HepG2 (cell line): ENCODE measurements at regions not wholly inside any gene's neighbourhood (a gene's known extent, or its start where the extent isn't known, plus 50 kb on each side); places are given as distances from the start of the nearest gene placed in this dataset.

Source experiments
- ATAC-seq: fragments of 200-7000 bp; cut with Tn5 transposase; 3 replicates; pipeline ENCODE4 v1.9.1; 2020; ENCODE audit warnings: mild to moderate bottlenecking, moderate library complexity
- BruUV-seq: library from RNA; stranded (reverse); fragments of 400-500 nt; replicated peaks from 2 replicates; lab custom pipeline; 2021; lab: Mats Ljungman, UMichigan
- CTCF ChIA-PET: fragments of 300-600 bp; formaldehyde crosslinking; extraction: SDS; loops from one replicate; lab custom pipeline; 2021; ENCODE audit warnings: low total read pairs, inconsistent platforms, low intra/inter-chr PET ratio; lab: Yijun Ruan, JAX
- POLR2A ChIA-PET: fragments of 350-600 bp; sonication (Branson Sonifier 250); formaldehyde crosslinking; loops from one replicate; lab custom pipeline; 2020; ENCODE audit warnings: antibody characterized with exemption, inconsistent platforms; lab: Yijun Ruan, JAX
- DNase-seq: peaks from one replicate; pipeline ENCODE4 v3.0.0-alpha.2; 2015; ENCODE audit warnings: low spot score
- FAIRE-seq: peaks from 3 replicates; lab custom pipeline; 2011; peaks lifted over from hg19 to GRCh38; lab: Jason Lieb, UNC
- H2AFZ ChIP-seq: one replicate; pipeline ENCODE4 v1.6.1; 2011; ENCODE audit warnings: low read length, inconsistent platforms
- H3K27ac ChIP-seq: fragments of 300-600 bp; 3 replicates; pipeline ENCODE4 v1.8.0; 2011; ENCODE audit warnings: mixed run types, mild to moderate bottlenecking, mixed read lengths, low read length, inconsistent platforms; ENCODE audit not compliant: insufficient read depth; ENCODE audit errors: extremely low read length
- H3K27me3 ChIP-seq, 2 experiments: fragments of 200-600 bp in 1 of 2; 2 replicates in 1 of 2; 3 replicates in 1 of 2; pipeline versions ENCODE4 v1.6.0 to v1.8.0; 2011; ENCODE audit warnings: low read length in 2 of 2, mild to moderate bottlenecking in 2 of 2, moderate library complexity in 2 of 2, inconsistent platforms in 1 of 2; ENCODE audit not compliant: insufficient read depth in 2 of 2, control insufficient read depth in 1 of 2
- H3K36me3 ChIP-seq, 2 experiments: fragments of 200-600 bp in 1 of 2; replicated peaks in 1 of 2; 2 replicates in 1 of 2; 3 replicates in 1 of 2; pipeline versions ENCODE4 v1.5.1 to v1.8.0; 2011; ENCODE audit warnings: low read length in 2 of 2, inconsistent platforms in 1 of 2; ENCODE audit not compliant: insufficient read depth in 2 of 2, control insufficient read depth in 1 of 2
- H3K4me1 ChIP-seq: 2 replicates; pipeline ENCODE4 v1.5.1; 2012; ENCODE audit warnings: low read length, inconsistent platforms; ENCODE audit not compliant: insufficient read depth
- H3K4me2 ChIP-seq: 2 replicates; pipeline ENCODE4 v1.6.0; 2011; ENCODE audit warnings: low read depth, low read length, inconsistent platforms
- H3K4me3 ChIP-seq, 3 experiments: fragments of 200-600 bp in 1 of 3; sonication (generic), shearing (Covaris generic) in 1 of 3; replicated peaks in 1 of 3; 2 replicates each; pipeline ENCODE4 v1.5.1; 2011 to 2016; ENCODE audit warnings: low read length in 3 of 3, inconsistent platforms in 2 of 3, low read depth in 2 of 3, mild to moderate bottlenecking in 2 of 3, control low read depth in 1 of 3, mixed read lengths in 1 of 3; ENCODE audit not compliant: insufficient read depth in 1 of 3
- H3K79me2 ChIP-seq: one replicate; pipeline ENCODE4 v1.6.1; 2011; ENCODE audit warnings: low read length, inconsistent platforms; ENCODE audit not compliant: insufficient read depth
- H3K9ac ChIP-seq: 2 replicates; pipeline ENCODE4 v1.6.0; 2011; ENCODE audit warnings: mild to moderate bottlenecking, low read depth, low read length, inconsistent platforms; ENCODE audit not compliant: insufficient read depth
- H3K9me3 ChIP-seq: 2 replicates; pipeline ENCODE4 v1.5.1; 2012; ENCODE audit warnings: mild to moderate bottlenecking, low read length
- H4K20me1 ChIP-seq: 2 replicates; pipeline ENCODE4 v1.6.0; 2011; ENCODE audit warnings: inconsistent platforms, mild to moderate bottlenecking, low read length, moderate library complexity; ENCODE audit not compliant: insufficient read depth
- FOXA1 ChIP-seq, 2 experiments: fragments of 450-650 bp in 1 of 2; sonication (generic) in 1 of 2; formaldehyde crosslinking in 1 of 2; IDR thresholded peaks; 2 replicates each; pipeline versions ENCODE4 v1.4.0 to v1.6.1; 2016 to 2020; ENCODE audit warnings: missing genetic modification reagents in 1 of 2
- FOXK2 ChIP-seq: fragments of 450-650 bp; IDR thresholded peaks from 2 replicates; pipeline ENCODE4 v1.6.1; 2016
- KDM1A ChIP-seq: IDR thresholded peaks from 2 replicates; pipeline ENCODE4 v1.6.1; 2016; ENCODE audit warnings: missing compliant biosample characterization
- KLF6 ChIP-seq: IDR thresholded peaks from 2 replicates; pipeline ENCODE4 v1.8.0; 2016; ENCODE audit warnings: missing biosample characterization, missing genetic modification reagents
- KLF9 ChIP-seq: IDR thresholded peaks from 2 replicates; pipeline ENCODE4 v1.6.1; 2016; ENCODE audit warnings: low read depth
- MTF2 ChIP-seq: sonication (generic); formaldehyde crosslinking; IDR thresholded peaks from 2 replicates; pipeline ENCODE4 v1.5.0; 2020; ENCODE audit warnings: missing genetic modification reagents, borderline replicate concordance
- NR2F6 ChIP-seq, 2 experiments: IDR thresholded peaks; 2 replicates each; pipeline ENCODE4 v1.6.1; 2016; ENCODE audit warnings: antibody characterized with exemption in 1 of 2, mild to moderate bottlenecking in 1 of 2
- POLR2AphosphoS5 ChIP-seq: IDR thresholded peaks from 2 replicates; pipeline ENCODE4 v1.6.1; 2012; ENCODE audit warnings: low read depth, low read length
- REL ChIP-seq: sonication (generic); formaldehyde crosslinking; conservative IDR thresholded peaks from 2 replicates; pipeline ENCODE4 v1.8.0; 2022; ENCODE audit warnings: mild to moderate bottlenecking, missing genetic modification reagents, moderate library complexity
- ZIK1 ChIP-seq: sonication (generic); formaldehyde crosslinking; IDR thresholded peaks from 2 replicates; pipeline ENCODE4 v1.5.0; 2020; ENCODE audit warnings: mild to moderate bottlenecking, low read depth, missing genetic modification reagents, borderline replicate concordance
- ZNF558 ChIP-seq: sonication (generic); formaldehyde crosslinking; IDR thresholded peaks from 2 replicates; pipeline ENCODE4 v1.9.0; 2022; ENCODE audit warnings: mild to moderate bottlenecking, missing genetic modification reagents, borderline replicate concordance
- ZNF616 ChIP-seq: sonication (generic); formaldehyde crosslinking; IDR thresholded peaks from 2 replicates; pipeline ENCODE4 v1.5.0; 2020; ENCODE audit warnings: low read depth, mild to moderate bottlenecking, missing genetic modification reagents
- WGBS: methylation state at CpG from one replicate; pipeline ENCODE4 v1.1.6; 2017; ENCODE audit warnings: low lambda C conversion rate; 5-methylcytosine and 5-hydroxymethylcytosine counted together
- in situ Hi-C: cut with HindIII; loops from 2 replicates; pipeline ENCODE4 v1.10.0; 2017; ENCODE audit warnings: low pct_unique_long_range_greater_than_20kb; ENCODE audit not compliant: extremely low pct_ligation_motif_present
- intact Hi-C: fragments of 100-400 bp; cut with micrococcal nuclease; formaldehyde crosslinking; loops from one replicate; pipeline ENCODE4 v1.10.0; 2022; ENCODE audit not compliant: unreplicated experiment
- TF ChIP-seq, protein P1 (sequence below): sonication (generic); formaldehyde crosslinking; IDR thresholded peaks from 2 replicates; pipeline ENCODE4 v1.5.0; 2020; ENCODE audit warnings: missing genetic modification reagents
- TF ChIP-seq, protein P2 (sequence below): sonication (generic); formaldehyde crosslinking; IDR thresholded peaks from 2 replicates; pipeline ENCODE4 v1.5.0; 2020; ENCODE audit warnings: missing genetic modification reagents
- TF ChIP-seq, protein P3 (sequence below): sonication (generic); formaldehyde crosslinking; IDR thresholded peaks from 2 replicates; pipeline ENCODE4 v1.4.0; 2020; ENCODE audit warnings: missing genetic modification reagents, borderline replicate concordance
- TF ChIP-seq, protein P4 (sequence below): sonication (generic); formaldehyde crosslinking; IDR thresholded peaks from 2 replicates; pipeline ENCODE4 v1.9.0; 2021; ENCODE audit warnings: missing genetic modification reagents, mild to moderate bottlenecking, borderline replicate concordance
- TF ChIP-seq, protein P5 (sequence below): sonication (generic); formaldehyde crosslinking; IDR thresholded peaks from 2 replicates; pipeline ENCODE4 v1.5.1; 2020; ENCODE audit warnings: missing genetic modification reagents, mild to moderate bottlenecking, borderline replicate concordance
- TF ChIP-seq, protein P6 (sequence below): sonication (generic); formaldehyde crosslinking; IDR thresholded peaks from 2 replicates; pipeline ENCODE4 v1.4.0; 2020; ENCODE audit warnings: missing genetic modification reagents

DNA sequence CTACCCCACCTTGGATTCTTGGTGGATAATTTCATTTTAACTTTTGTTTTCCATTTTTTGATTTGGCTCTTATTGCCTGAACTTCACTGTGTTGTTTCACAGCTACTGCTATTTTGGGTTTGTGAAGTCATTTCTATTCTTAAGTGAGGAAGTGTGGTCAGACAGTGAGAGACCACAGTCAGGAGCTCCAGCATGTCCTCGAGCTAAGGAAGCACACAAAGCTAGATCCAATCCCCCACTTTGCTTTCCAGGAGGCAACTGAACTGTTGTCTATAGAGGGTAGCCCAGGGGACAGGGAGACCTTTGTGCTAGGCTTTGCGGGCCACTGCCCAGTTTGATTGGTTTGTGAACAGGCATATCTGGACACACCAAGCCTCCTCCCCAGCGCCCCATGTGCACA lies 251.8 kb upstream of the KIRREL3 start:
- no peak overlapping the region for H3K9ac ChIP-seq
- POLR2A ChIA-PET, result no interaction called here
- FAIRE-seq, result no peak
- H3K4me1 ChIP-seq, result no peaks in the 10 kb centered on the region
- H2AFZ ChIP-seq, result no peak overlapping the region
- H4K20me1 ChIP-seq, result no peaks in the 10 kb centered on the region
- intact Hi-C loops (no loop called here), in situ Hi-C loops (no loop called here)
- BruUV-seq, result no TSS peak
- no peak for DNase-seq
- no peaks in the 10 kb centered on the region for H3K36me3 ChIP-seq
- no peak overlapping the region for H3K27ac ChIP-seq
- H3K79me2 ChIP-seq, result no peaks in the 10 kb centered on the region
- H3K4me3 ChIP-seq, result no peak overlapping the region
- no peak for ATAC-seq
- no peak overlapping the region for H3K4me2 ChIP-seq
- no peaks in the 10 kb centered on the region for H3K27me3 ChIP-seq
- CTCF ChIA-PET, result no interaction called here
- no peaks in the 10 kb centered on the region for H3K9me3 ChIP-seq
- WGBS, result 0% methylated on average over 3 of the region's 3 CpGs
- TF ChIP-seq ZIK1 (CRISPR knock-in tag), result no peak
- TF ChIP-seq, protein P1, sequence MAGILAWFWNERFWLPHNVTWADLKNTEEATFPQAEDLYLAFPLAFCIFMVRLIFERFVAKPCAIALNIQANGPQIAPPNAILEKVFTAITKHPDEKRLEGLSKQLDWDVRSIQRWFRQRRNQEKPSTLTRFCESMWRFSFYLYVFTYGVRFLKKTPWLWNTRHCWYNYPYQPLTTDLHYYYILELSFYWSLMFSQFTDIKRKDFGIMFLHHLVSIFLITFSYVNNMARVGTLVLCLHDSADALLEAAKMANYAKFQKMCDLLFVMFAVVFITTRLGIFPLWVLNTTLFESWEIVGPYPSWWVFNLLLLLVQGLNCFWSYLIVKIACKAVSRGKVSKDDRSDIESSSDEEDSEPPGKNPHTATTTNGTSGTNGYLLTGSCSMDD (CRISPR knock-in tag), result no peak
- TF ChIP-seq ZNF558, result no peak
- TF ChIP-seq, protein P2, sequence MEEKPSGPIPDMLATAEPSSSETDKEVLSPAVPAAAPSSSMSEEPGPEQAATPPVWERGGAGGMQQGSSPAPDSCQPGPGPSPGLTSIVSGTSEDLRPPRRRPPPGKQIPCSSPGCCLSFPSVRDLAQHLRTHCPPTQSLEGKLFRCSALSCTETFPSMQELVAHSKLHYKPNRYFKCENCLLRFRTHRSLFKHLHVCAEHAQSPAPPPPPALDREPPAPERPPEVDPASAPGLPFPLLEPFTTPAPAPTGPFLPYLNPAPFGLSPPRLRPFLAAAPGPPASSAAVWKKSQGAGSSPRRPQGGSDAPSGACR, result no peak
- no peak for TF ChIP-seq POLR2AphosphoS5
- TF ChIP-seq KLF9, result no peak
- TF ChIP-seq KLF6 (CRISPR knock-in tag), result no peak
- TF ChIP-seq, protein P3, sequence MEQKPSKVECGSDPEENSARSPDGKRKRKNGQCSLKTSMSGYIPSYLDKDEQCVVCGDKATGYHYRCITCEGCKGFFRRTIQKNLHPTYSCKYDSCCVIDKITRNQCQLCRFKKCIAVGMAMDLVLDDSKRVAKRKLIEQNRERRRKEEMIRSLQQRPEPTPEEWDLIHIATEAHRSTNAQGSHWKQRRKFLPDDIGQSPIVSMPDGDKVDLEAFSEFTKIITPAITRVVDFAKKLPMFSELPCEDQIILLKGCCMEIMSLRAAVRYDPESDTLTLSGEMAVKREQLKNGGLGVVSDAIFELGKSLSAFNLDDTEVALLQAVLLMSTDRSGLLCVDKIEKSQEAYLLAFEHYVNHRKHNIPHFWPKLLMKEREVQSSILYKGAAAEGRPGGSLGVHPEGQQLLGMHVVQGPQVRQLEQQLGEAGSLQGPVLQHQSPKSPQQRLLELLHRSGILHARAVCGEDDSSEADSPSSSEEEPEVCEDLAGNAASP (CRISPR knock-in tag), result no peak
- no peak for TF ChIP-seq FOXK2
- TF ChIP-seq NR2F6 (IDR thresholded peaks at IDR 0.05), result no peak
- TF ChIP-seq NR2F6 (CRISPR knock-in tag; IDR thresholded peaks at IDR 0.05), result no peak
- TF ChIP-seq ZNF616 (CRISPR knock-in tag), result no peak
- no peak for TF ChIP-seq FOXA1 (IDR thresholded peaks at IDR 0.05)
- no peak for TF ChIP-seq FOXA1 (CRISPR knock-in tag; IDR thresholded peaks at IDR 0.05)
- no peak for TF ChIP-seq REL (CRISPR knock-in tag)
- TF ChIP-seq KDM1A (CRISPR knock-in tag), result no peak
- TF ChIP-seq, protein P4, sequence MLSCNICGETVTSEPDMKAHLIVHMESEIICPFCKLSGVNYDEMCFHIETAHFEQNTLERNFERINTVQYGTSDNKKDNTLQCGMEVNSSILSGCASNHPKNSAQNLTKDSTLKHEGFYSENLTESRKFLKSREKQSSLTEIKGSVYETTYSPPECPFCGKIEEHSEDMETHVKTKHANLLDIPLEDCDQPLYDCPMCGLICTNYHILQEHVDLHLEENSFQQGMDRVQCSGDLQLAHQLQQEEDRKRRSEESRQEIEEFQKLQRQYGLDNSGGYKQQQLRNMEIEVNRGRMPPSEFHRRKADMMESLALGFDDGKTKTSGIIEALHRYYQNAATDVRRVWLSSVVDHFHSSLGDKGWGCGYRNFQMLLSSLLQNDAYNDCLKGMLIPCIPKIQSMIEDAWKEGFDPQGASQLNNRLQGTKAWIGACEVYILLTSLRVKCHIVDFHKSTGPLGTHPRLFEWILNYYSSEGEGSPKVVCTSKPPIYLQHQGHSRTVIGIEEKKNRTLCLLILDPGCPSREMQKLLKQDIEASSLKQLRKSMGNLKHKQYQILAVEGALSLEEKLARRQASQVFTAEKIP (CRISPR knock-in tag), result no peak
- TF ChIP-seq, protein P5, sequence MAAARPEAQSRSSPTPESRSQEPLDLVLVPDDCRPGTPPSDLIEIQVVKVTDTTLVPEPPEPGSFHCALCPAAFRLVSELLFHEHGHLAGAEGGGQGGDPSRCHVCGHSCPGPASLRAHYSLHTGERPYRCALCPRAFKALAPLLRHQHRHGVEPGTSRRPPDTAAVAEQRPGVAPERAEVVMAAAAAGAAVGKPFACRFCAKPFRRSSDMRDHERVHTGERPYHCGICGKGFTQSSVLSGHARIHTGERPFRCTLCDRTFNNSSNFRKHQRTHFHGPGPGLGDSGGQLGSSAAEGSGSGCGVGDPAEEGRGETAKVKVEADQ (CRISPR knock-in tag), result no peak
- TF ChIP-seq, protein P6, sequence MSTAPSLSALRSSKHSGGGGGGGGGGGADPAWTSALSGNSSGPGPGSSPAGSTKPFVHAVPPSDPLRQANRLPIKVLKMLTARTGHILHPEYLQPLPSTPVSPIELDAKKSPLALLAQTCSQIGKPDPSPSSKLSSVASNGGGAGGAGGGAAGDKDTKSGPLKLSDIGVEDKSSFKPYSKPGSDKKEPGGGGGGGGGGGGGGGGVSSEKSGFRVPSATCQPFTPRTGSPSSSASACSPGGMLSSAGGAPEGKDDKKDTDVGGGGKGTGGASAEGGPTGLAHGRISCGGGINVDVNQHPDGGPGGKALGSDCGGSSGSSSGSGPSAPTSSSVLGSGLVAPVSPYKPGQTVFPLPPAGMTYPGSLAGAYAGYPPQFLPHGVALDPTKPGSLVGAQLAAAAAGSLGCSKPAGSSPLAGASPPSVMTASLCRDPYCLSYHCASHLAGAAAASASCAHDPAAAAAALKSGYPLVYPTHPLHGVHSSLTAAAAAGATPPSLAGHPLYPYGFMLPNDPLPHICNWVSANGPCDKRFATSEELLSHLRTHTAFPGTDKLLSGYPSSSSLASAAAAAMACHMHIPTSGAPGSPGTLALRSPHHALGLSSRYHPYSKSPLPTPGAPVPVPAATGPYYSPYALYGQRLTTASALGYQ (CRISPR knock-in tag), result no peak
- no peak for TF ChIP-seq MTF2
